GM12801 (cell line): ENCODE measurements at regions not wholly inside any gene's neighbourhood (a gene's known extent, or its start where the extent isn't known, plus 50 kb on each side); places are given as distances from the start of the nearest gene placed in this dataset.

Source experiments
- CTCF ChIP-seq: IDR thresholded peaks from one replicate; pipeline ENCODE4 v1.5.1; 2011; ENCODE audit warnings: control low read depth; ENCODE audit not compliant: insufficient read length; ENCODE audit errors: extremely low read depth

- TF ChIP-seq CTCF = no peak
Measured at GRCh38 chr4:181838253-181838652, 404.9 kb upstream of the TENM3 start.

- no peak for TF ChIP-seq CTCF
Measured at GRCh38 chr4:181845617-181846016, 397.6 kb upstream of the TENM3 start.

- TF ChIP-seq CTCF = no peak
Measured at GRCh38 chr4:181846934-181847333, 396.3 kb upstream of the TENM3 start.

GRCh38 chr4:181848357-181848756 lies 394.8 kb upstream of the TENM3 start:
- TF ChIP-seq CTCF = no peak

- TF ChIP-seq CTCF = no peak
Measured at GRCh38 chr4:181849472-181849871, 393.7 kb upstream of the TENM3 start.

- TF ChIP-seq CTCF = no peak
Measured at GRCh38 chr4:181853881-181854511, 389.2 kb upstream of the TENM3 start.

- TF ChIP-seq CTCF = no peak
Measured at GRCh38 chr4:181855307-181855706, 387.9 kb upstream of the TENM3 start.
